ENCODE measurements at regions not wholly inside any gene's neighbourhood (a gene's known extent, or its start where the extent isn't known, plus 50 kb on each side); places are given as distances from the start of the nearest gene placed in this dataset.

GRCh38 chr11:133597236-133597635, 64.9 kb upstream of the OPCML start:
- TF ChIP-seq GATA2 (IDR thresholded peaks at IDR 0.05; ENCODE audit: low read depth, low read length) = no peak
- TF ChIP-seq GATA3 (IDR thresholded peaks at IDR 0.05; ENCODE audit: low read depth, low read length) = no peak
